ENCODE measurements at regions not wholly inside any gene's neighbourhood (a gene's known extent, or its start where the extent isn't known, plus 50 kb on each side); places are given as distances from the start of the nearest gene placed in this dataset.

GRCh38 chr15:29400701-29401100 is 131.1 kb upstream of the NSMCE3 start (continued):
- TF ChIP-seq SIX5 (IDR thresholded peaks at IDR 0.05; ENCODE audit: low read depth, low read length) (no peak), TEAD4 (IDR thresholded peaks at IDR 0.05; ENCODE audit: low read depth, low read length) (no peak), CREB1 (IDR thresholded peaks at IDR 0.05) (peak; percentile 48; the same call in 1 of the 2 replicates), HDAC2 (IDR thresholded peaks at IDR 0.05; ENCODE audit: borderline replicate concordance in 1 of 2, low read depth in 2 of 2, low read length in 2 of 2) (peak in 1 of 2 experiments; percentile 62; a peak in 1 of 4 replicates), SP1 (IDR thresholded peaks at IDR 0.05; ENCODE audit: low read depth, low read length) (no peak), GABPA (IDR thresholded peaks at IDR 0.05; ENCODE audit: borderline replicate concordance, insufficient read depth, low read length) (no peak), SIRT6 (IDR thresholded peaks at IDR 0.05; ENCODE audit: low read length) (no peak), TAF7 (optimal IDR thresholded peaks at IDR 0.05; ENCODE audit: borderline replicate concordance, low read depth, low read length) (no peak)

Data from H1 (cell line).